Keratinocyte (primary cell): ENCODE measurements at regions not wholly inside any gene's neighbourhood (a gene's known extent, or its start where the extent isn't known, plus 50 kb on each side); places are given as distances from the start of the nearest gene placed in this dataset.

Source experiments
- DNase-seq: peaks from one replicate; pipeline ENCODE4 v3.0.0-alpha.2; 2011; ENCODE audit warnings: low read depth, missing footprints, low spot score
- FAIRE-seq: peaks from 2 replicates; lab custom pipeline; 2011; peaks lifted over from hg19 to GRCh38; lab: Jason Lieb, UNC
- H2AFZ ChIP-seq: 2 replicates; pipeline ENCODE4 v1.6.0; 2012; ENCODE audit warnings: low read length, control low read depth, inconsistent platforms; ENCODE audit not compliant: control insufficient read depth
- H3K27ac ChIP-seq: 2 replicates; pipeline ENCODE4 v1.5.1; 2011; ENCODE audit warnings: low read length; ENCODE audit not compliant: control insufficient read depth, insufficient read depth
- H3K27me3 ChIP-seq: 3 replicates; pipeline ENCODE4 v1.6.0; 2011; ENCODE audit warnings: low read length; ENCODE audit not compliant: control insufficient read depth, insufficient read depth; ENCODE audit errors: extremely low read depth
- H3K36me3 ChIP-seq, 2 experiments: 2 replicates in 1 of 2; 3 replicates in 1 of 2; pipeline ENCODE4 v1.5.1; 2011; ENCODE audit warnings: low read length in 2 of 2, mild to moderate bottlenecking in 1 of 2; ENCODE audit not compliant: control insufficient read depth in 2 of 2, insufficient read depth in 2 of 2; ENCODE audit errors: extremely low read depth in 1 of 2
- H3K4me1 ChIP-seq: 3 replicates; pipeline ENCODE4 v1.5.1; 2011; ENCODE audit warnings: low read length; ENCODE audit not compliant: control insufficient read depth, insufficient read depth; ENCODE audit errors: extremely low read depth
- H3K4me2 ChIP-seq: 3 replicates; pipeline ENCODE4 v1.6.0; 2011; ENCODE audit warnings: low read depth, low read length; ENCODE audit not compliant: control insufficient read depth, insufficient read depth; ENCODE audit errors: extremely low read depth
- H3K4me3 ChIP-seq, 3 experiments: fragments of 200-600 bp in 1 of 3; sonication (generic) in 1 of 3; 2 replicates in 2 of 3; 3 replicates in 1 of 3; pipeline ENCODE4 v1.5.1; 2011 to 2016; ENCODE audit warnings: low read length in 3 of 3, mild to moderate bottlenecking in 3 of 3, control low read depth in 2 of 3, inconsistent platforms in 1 of 3, low read depth in 1 of 3, mixed read lengths in 1 of 3, mixed run types in 1 of 3, moderate library complexity in 1 of 3; ENCODE audit not compliant: control insufficient read depth in 2 of 3, insufficient read depth in 2 of 3; ENCODE audit errors: extremely low read depth in 1 of 3
- H3K79me2 ChIP-seq: 2 replicates; pipeline ENCODE4 v1.6.0; 2012; ENCODE audit warnings: low read length; ENCODE audit not compliant: control insufficient read depth, insufficient read depth
- H3K9ac ChIP-seq: 3 replicates; pipeline ENCODE4 v1.6.0; 2011; ENCODE audit warnings: low read length; ENCODE audit not compliant: control insufficient read depth, insufficient read depth; ENCODE audit errors: extremely low read depth
- H3K9me1 ChIP-seq: 3 replicates; pipeline ENCODE4 v1.6.0; 2011; ENCODE audit warnings: low read length; ENCODE audit not compliant: control insufficient read depth, insufficient read depth; ENCODE audit errors: extremely low read depth
- H3K9me3 ChIP-seq: 2 replicates; pipeline ENCODE4 v1.5.1; 2012; ENCODE audit warnings: low read depth, low read length; ENCODE audit not compliant: control insufficient read depth
- H4K20me1 ChIP-seq: 3 replicates; pipeline ENCODE4 v1.6.0; 2011; ENCODE audit warnings: low read length; ENCODE audit not compliant: control insufficient read depth, insufficient read depth; ENCODE audit errors: extremely low read depth
- EZH2 ChIP-seq: IDR thresholded peaks from one replicate; pipeline ENCODE4 v1.6.1; 2012; ENCODE audit warnings: inconsistent platforms, mild to moderate bottlenecking, low read length, moderate library complexity
- dilution Hi-C: fragments of 300-500 bp; cut with MboI; formaldehyde crosslinking; loops from one replicate; pipeline ENCODE4 v1.7.0; 2020; ENCODE audit warnings: low sequenced_read_pairs; ENCODE audit not compliant: extremely low pct_ligation_motif_present
- TF ChIP-seq, protein P1 (sequence below), 3 experiments: IDR thresholded peaks in 1 of 3; conservative IDR thresholded peaks in 1 of 3; optimal IDR thresholded peaks in 1 of 3; 2 replicates in 2 of 3; 3 replicates in 1 of 3; pipeline versions ENCODE3 to v1.5.1; 2011; ENCODE audit warnings: low read length in 3 of 3, mild to moderate bottlenecking in 3 of 3, moderate library complexity in 2 of 3, control low read depth in 1 of 3, inconsistent platforms in 1 of 3; ENCODE audit not compliant: insufficient read depth in 2 of 3; ENCODE audit errors: extremely low read depth in 1 of 3

DNA sequence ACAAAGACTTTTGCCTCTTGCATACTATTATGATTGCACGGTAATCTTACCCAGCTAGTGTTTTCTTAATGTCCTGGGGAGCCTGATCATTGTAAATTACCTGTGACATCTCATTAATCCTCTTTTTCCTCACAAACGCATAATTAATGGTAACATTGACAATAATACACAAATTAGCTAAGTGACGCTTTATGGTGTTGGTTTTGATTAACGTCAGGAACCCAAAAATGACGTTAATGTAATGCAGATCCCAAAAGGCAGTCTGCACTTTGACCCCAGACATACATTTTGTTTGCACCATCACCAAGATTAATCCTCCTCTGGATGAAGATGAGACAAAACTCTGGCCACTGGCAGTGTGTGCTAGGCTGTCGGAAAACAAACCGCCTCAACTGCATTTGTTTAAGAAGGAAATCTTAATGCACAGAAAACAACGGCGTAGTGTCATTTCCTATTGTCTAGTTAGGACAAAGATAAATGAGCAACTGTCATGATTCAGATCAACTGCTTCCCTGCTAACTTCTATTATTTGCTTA lies 83.9 kb upstream of the CDIN1 start:
- no peak for DNase-seq
- no peak for TF ChIP-seq EZH2
- TF ChIP-seq, protein P1, sequence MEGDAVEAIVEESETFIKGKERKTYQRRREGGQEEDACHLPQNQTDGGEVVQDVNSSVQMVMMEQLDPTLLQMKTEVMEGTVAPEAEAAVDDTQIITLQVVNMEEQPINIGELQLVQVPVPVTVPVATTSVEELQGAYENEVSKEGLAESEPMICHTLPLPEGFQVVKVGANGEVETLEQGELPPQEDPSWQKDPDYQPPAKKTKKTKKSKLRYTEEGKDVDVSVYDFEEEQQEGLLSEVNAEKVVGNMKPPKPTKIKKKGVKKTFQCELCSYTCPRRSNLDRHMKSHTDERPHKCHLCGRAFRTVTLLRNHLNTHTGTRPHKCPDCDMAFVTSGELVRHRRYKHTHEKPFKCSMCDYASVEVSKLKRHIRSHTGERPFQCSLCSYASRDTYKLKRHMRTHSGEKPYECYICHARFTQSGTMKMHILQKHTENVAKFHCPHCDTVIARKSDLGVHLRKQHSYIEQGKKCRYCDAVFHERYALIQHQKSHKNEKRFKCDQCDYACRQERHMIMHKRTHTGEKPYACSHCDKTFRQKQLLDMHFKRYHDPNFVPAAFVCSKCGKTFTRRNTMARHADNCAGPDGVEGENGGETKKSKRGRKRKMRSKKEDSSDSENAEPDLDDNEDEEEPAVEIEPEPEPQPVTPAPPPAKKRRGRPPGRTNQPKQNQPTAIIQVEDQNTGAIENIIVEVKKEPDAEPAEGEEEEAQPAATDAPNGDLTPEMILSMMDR (optimal IDR thresholded peaks at IDR 0.05 in 1 of 3, IDR thresholded peaks at IDR 0.05 in 1 of 3, conservative IDR thresholded peaks at IDR 0.05 in 1 of 3; ENCODE audit: extremely low read depth in 1 of 3, insufficient read depth in 2 of 3, low read length in 3 of 3): no peak
- H3K27ac ChIP-seq: no peak overlapping the region
- H3K9me3 ChIP-seq: no peaks in the 10 kb centered on the region
- no peak overlapping the region for H3K4me2 ChIP-seq
- H3K36me3 ChIP-seq: no peaks in the 10 kb centered on the region
- FAIRE-seq: no peak
- no peaks in the 10 kb centered on the region for H3K27me3 ChIP-seq
- no peaks in the 10 kb centered on the region for H3K9me1 ChIP-seq
- H3K79me2 ChIP-seq: no peaks in the 10 kb centered on the region
- no peak overlapping the region for H2AFZ ChIP-seq
- H3K4me1 ChIP-seq: no peaks in the 10 kb centered on the region
- no peak overlapping the region for H3K9ac ChIP-seq
- H3K4me3 ChIP-seq: no peak overlapping the region
- H4K20me1 ChIP-seq: no peaks in the 10 kb centered on the region
- dilution Hi-C loops: no loop called here

DNA sequence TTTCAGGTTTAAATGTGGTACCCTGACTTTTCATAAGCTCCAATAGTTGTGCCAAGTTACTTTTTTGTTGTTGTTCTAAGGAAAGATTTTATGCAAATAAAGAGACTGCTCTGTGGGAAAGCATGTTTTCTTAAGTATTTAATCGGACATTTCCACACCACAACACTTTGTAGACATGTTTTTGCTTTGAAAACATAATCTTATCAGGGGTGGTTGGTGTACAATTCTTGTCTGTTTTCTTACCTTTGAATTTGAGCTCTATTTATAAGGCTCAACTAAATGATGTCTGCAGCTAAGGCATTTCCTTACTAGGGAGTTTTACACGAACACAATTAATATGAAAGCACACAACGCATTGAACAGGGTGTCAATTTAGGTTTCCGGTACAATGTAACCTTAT lies 81.5 kb upstream of the CDIN1 start:
- Histone ChIP-seq H3K9me1 (no peaks in the 10 kb centered on the region), H3K4me3 (no peak overlapping the region), H3K4me2 (no peak overlapping the region)

More for the DNA sequence above, 81.5 kb upstream of the CDIN1 start:
- FAIRE-seq (no peak), DNase-seq (no peak)
- no peak for TF ChIP-seq EZH2
- TF ChIP-seq, protein P1 (optimal IDR thresholded peaks at IDR 0.05 in 1 of 3, IDR thresholded peaks at IDR 0.05 in 1 of 3, conservative IDR thresholded peaks at IDR 0.05 in 1 of 3; ENCODE audit: extremely low read depth in 1 of 3, insufficient read depth in 2 of 3, low read length in 3 of 3): no peak
- H2AFZ ChIP-seq: no peak overlapping the region
- dilution Hi-C loops: no loop called here
- H3K4me1 ChIP-seq: no peaks in the 10 kb centered on the region
- no peaks in the 10 kb centered on the region for H3K27me3 ChIP-seq
- H3K9me3 ChIP-seq: no peaks in the 10 kb centered on the region
- H3K27ac ChIP-seq: no peak overlapping the region
- no peaks in the 10 kb centered on the region for H4K20me1 ChIP-seq
- H3K79me2 ChIP-seq: no peaks in the 10 kb centered on the region
- no peak overlapping the region for H3K9ac ChIP-seq
- H3K36me3 ChIP-seq: no peaks in the 10 kb centered on the region
